GM12872 (cell line): ENCODE measurements at regions not wholly inside any gene's neighbourhood (a gene's known extent, or its start where the extent isn't known, plus 50 kb on each side); places are given as distances from the start of the nearest gene placed in this dataset.

ENCODE experiments used
- CTCF ChIP-seq: IDR thresholded peaks from 3 replicates; pipeline ENCODE4 v1.5.1; 2011; ENCODE audit warnings: low read depth, mild to moderate bottlenecking, low read length, moderate library complexity; ENCODE audit not compliant: insufficient read depth

DNA sequence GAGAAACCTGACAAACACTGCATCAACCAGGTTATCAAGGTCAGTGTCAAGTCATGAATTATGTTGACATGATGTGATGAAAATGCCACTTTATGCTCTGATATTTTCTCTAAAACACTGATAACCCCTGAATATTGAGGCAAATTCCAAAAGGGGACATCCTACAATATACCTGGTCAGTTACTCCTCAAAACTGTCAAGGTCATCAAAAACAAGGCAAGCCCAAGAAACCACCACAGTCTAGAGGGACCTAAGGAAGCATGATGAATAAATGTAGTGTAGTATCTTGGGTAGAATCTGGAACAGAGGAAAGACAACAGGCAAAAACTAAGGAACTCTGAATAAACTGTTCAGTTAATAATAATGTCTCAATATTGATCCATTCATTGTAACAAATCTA, 275.3 kb upstream of the THRB start:
- no peak for TF ChIP-seq CTCF

DNA sequence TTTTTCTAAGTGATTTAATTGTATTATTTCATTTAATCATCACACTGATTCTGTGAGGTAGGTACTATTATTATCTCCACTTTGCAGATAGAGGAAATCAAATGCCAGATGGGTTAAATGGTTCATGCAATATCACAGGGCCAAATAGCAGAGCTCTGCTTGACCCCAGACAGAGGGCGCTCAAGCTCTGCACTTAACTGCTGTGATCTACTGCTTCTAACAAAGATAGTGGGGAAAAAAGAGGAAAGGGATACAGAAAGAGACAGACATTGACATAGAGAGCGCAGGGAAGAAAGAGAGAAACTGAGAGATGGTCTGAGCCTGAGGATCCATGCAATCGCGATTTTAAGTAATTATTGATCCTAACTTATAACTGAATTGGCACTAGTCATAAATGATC, 279.1 kb upstream of the THRB start:
- peak; percentile 73 for TF ChIP-seq CTCF

- no peak for TF ChIP-seq CTCF
Observed at GRCh38 chr3:24780991-24781390, 286.3 kb upstream of the THRB start.

GRCh38 chr3:24781454-24781853, 286.8 kb upstream of the THRB start:
- TF ChIP-seq CTCF: no peak

- no peak for TF ChIP-seq CTCF
Observed at GRCh38 chr3:24793896-24794295, 299.2 kb upstream of the THRB start.

DNA sequence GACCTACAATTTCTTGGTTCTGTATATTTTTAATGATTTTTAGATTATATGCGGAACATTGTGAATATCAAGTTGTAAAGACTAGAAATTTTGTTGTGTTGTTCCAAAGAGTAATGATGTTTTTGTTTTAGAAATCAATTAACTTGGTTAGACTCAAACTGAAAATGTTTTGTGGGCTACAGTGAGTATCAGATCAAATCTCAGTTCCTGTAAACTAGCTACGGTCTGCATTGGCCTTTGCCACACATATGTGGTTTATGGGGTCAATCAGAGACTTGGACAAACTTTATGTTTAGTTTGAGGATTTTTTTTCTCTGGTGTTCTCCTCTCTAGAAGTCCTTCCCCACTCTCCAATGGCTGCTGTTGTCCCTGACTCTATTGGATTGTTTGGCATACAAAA, 308.0 kb upstream of the THRB start:
- TF ChIP-seq CTCF: no peak

- TF ChIP-seq CTCF: no peak
Observed at GRCh38 chr3:24804095-24804494, 309.4 kb upstream of the THRB start.

GRCh38 chr3:24810881-24811280, 316.2 kb upstream of the THRB start:
- no peak for TF ChIP-seq CTCF
